ENCODE measurements at regions not wholly inside any gene's neighbourhood (a gene's known extent, or its start where the extent isn't known, plus 50 kb on each side); places are given as distances from the start of the nearest gene placed in this dataset.

- TF ChIP-seq POLR2AphosphoS5 (IDR thresholded peaks at IDR 0.05; ENCODE audit: low read depth, low read length) = no peak
- TF ChIP-seq POLR2A (IDR thresholded peaks at IDR 0.05; ENCODE audit: low read depth, low read length) = no peak
Measured at GRCh38 chr6:122276637-122277036, 122.8 kb upstream of the HSF2 start.
